ENCODE measurements at regions not wholly inside any gene's neighbourhood (a gene's known extent, or its start where the extent isn't known, plus 50 kb on each side); places are given as distances from the start of the nearest gene placed in this dataset.

- no peak overlapping the region for H3K4me3 ChIP-seq
- H3K27ac ChIP-seq (replicated peaks in 1 of 4), result no peak overlapping the region
- no peaks in the 10 kb centered on the region for H3K4me1 ChIP-seq
- no peak for DNase-seq (ENCODE audit: extremely low spot score)
- H3K36me3 ChIP-seq, result no peaks in the 10 kb centered on the region
- H3K9me3 ChIP-seq, result no peaks in the 10 kb centered on the region
- H3K27me3 ChIP-seq, result no peaks in the 10 kb centered on the region
- WGBS, result 68% methylated on average over 6 of the region's 6 CpGs
- intact Hi-C loops (cut with DNase I), result no loop called here
- no peak for TF ChIP-seq CTCF (IDR thresholded peaks at IDR 0.05)
Measured at GRCh38 chr6:155687645-155688044, 232.0 kb upstream of the NOX3 start.

DNA sequence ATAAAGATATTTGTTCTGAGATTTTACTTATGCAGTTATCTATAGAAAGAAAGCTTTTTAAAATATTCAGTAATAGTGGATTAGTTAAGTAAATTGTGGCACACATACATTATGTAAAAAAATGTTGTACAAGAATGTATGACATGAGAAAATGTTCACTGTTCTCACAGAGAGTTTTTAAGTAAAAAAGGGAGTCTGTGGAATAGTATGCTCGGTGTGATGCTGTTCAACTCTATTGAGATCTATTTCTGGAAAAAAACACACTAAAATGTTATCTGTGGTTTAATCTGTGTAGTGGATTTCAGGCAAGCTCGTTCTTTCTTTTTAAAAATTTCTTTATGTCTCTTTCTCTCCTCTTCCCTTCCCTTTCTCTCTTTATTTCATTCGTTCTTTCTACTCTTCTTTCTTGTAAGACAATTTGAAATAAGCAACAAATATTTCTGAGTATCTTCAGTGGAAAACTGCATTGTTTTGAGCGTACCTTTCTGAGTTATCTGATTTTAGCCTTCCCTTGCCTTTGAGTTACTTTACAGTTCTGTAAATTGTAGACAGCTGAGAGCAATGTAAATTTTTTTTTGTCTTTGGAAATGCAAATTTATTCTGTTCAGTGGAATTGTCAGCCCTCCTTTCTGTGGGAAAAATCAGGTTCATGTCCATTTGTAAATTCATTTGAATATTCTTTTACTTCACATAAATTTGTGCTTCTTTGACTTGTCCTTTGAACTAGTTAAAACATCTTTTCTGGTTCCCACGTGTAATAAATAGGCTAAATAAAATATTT is 229.0 kb upstream of the NOX3 start:
- no peaks in the 10 kb centered on the region for H3K9me3 ChIP-seq
- WGBS, result 67% methylated on average over 5 of the region's 5 CpGs
- TF ChIP-seq POLR2AphosphoS5 (IDR thresholded peaks at IDR 0.05), result no peak
- no peak for TF ChIP-seq CTCF (IDR thresholded peaks at IDR 0.05)
- TF ChIP-seq POLR2A (IDR thresholded peaks at IDR 0.05; ENCODE audit: low read depth), result no peak
- TF ChIP-seq EP300 (IDR thresholded peaks at IDR 0.05), result no peak
- H3K4me3 ChIP-seq, result no peak overlapping the region
- H3K27me3 ChIP-seq, result no peaks in the 10 kb centered on the region
- H3K27ac ChIP-seq (replicated peaks in 1 of 4), result no peak overlapping the region
- no peaks in the 10 kb centered on the region for H3K36me3 ChIP-seq
- intact Hi-C loops (cut with DNase I), result no loop called here
- no peak for DNase-seq (ENCODE audit: extremely low spot score)
- H3K4me1 ChIP-seq, result no peaks in the 10 kb centered on the region

GRCh38 chr6:155678361-155678760 is 222.7 kb upstream of the NOX3 start:
- no peak for DNase-seq (ENCODE audit: extremely low spot score)
- no peaks in the 10 kb centered on the region for H3K9me3 ChIP-seq
- H3K4me1 ChIP-seq, result no peaks in the 10 kb centered on the region
- WGBS, result 51% methylated on average over 3 of the region's 3 CpGs
- H3K4me3 ChIP-seq, result no peak overlapping the region
- intact Hi-C loops (cut with DNase I), result no loop called here
- H3K36me3 ChIP-seq, result no peaks in the 10 kb centered on the region
- no peak overlapping the region for H3K27ac ChIP-seq (replicated peaks in 1 of 4)
- TF ChIP-seq POLR2AphosphoS5 (IDR thresholded peaks at IDR 0.05) (no peak), EP300 (IDR thresholded peaks at IDR 0.05) (no peak), CTCF (IDR thresholded peaks at IDR 0.05) (no peak), POLR2A (IDR thresholded peaks at IDR 0.05; ENCODE audit: low read depth) (no peak)
- no peaks in the 10 kb centered on the region for H3K27me3 ChIP-seq

GRCh38 chr6:155676346-155676745 is 220.7 kb upstream of the NOX3 start:
- TF ChIP-seq CTCF (IDR thresholded peaks at IDR 0.05), result no peak
- TF ChIP-seq EP300 (IDR thresholded peaks at IDR 0.05), result no peak
- no peak for TF ChIP-seq POLR2AphosphoS5 (IDR thresholded peaks at IDR 0.05)
- no peak for TF ChIP-seq POLR2A (IDR thresholded peaks at IDR 0.05; ENCODE audit: low read depth)
- DNase-seq (ENCODE audit: extremely low spot score), result no peak
- H3K4me3 ChIP-seq, result no peak overlapping the region
- no peaks in the 10 kb centered on the region for H3K27me3 ChIP-seq
- 76% methylated on average over 2 of the region's 2 CpGs for WGBS
- intact Hi-C loops (cut with DNase I), result no loop called here
- no peaks in the 10 kb centered on the region for H3K4me1 ChIP-seq
- H3K27ac ChIP-seq (replicated peaks in 1 of 4), result no peak overlapping the region
- no peaks in the 10 kb centered on the region for H3K36me3 ChIP-seq
- H3K9me3 ChIP-seq, result no peaks in the 10 kb centered on the region

- no peaks in the 10 kb centered on the region for H3K9me3 ChIP-seq
- DNase-seq (ENCODE audit: extremely low spot score), result no peak
- H3K27me3 ChIP-seq, result no peaks in the 10 kb centered on the region
- 83% methylated on average over 2 of the region's 2 CpGs for WGBS
- intact Hi-C loops (cut with DNase I), result no loop called here
- H3K27ac ChIP-seq (replicated peaks in 1 of 4), result no peak overlapping the region
- H3K36me3 ChIP-seq, result no peaks in the 10 kb centered on the region
- H3K4me3 ChIP-seq, result no peak overlapping the region
- no peaks in the 10 kb centered on the region for H3K4me1 ChIP-seq
- TF ChIP-seq CTCF (IDR thresholded peaks at IDR 0.05) (no peak), POLR2AphosphoS5 (IDR thresholded peaks at IDR 0.05) (no peak), EP300 (IDR thresholded peaks at IDR 0.05) (no peak), POLR2A (IDR thresholded peaks at IDR 0.05; ENCODE audit: low read depth) (no peak)
Measured at GRCh38 chr6:155670655-155671054, 215.0 kb upstream of the NOX3 start.

Data from esophagus muscularis mucosa (tissue), 4 donors.